PC-3 (cell line): ENCODE measurements at regions not wholly inside any gene's neighbourhood (a gene's known extent, or its start where the extent isn't known, plus 50 kb on each side); places are given as distances from the start of the nearest gene placed in this dataset.

Source experiments
- ATAC-seq: fragments of 200-7000 bp; cut with Tn5 transposase; 2 replicates; pipeline ENCODE4 v1.9.1; 2020; ENCODE audit warnings: mild to moderate bottlenecking, moderate library complexity
- BruUV-seq: library from RNA; stranded (reverse); fragments of 400-500 nt; replicated peaks from 2 replicates; lab custom pipeline; 2021; lab: Mats Ljungman, UMichigan
- CTCF ChIA-PET: fragments of 300-600 bp; sonication (Branson Sonifier 250); formaldehyde crosslinking; loops from one replicate; lab custom pipeline; 2022; ENCODE audit warnings: antibody characterized with exemption; lab: Charles Lee
- POLR2A ChIA-PET: fragments of 300-600 bp; sonication (Branson Sonifier 250); formaldehyde crosslinking; loops from one replicate; lab custom pipeline; 2022; ENCODE audit warnings: antibody characterized with exemption; ENCODE audit not compliant: unreplicated experiment; lab: Charles Lee
- DNase-seq: peaks from one replicate; pipeline ENCODE4 v3.0.0-alpha.2; 2015
- H2AFZ ChIP-seq: fragments of 300-600 bp; sonication (generic); 2 replicates; pipeline ENCODE4 v1.6.0; 2016; ENCODE audit warnings: antibody characterized with exemption, low read length
- H3F3A ChIP-seq: fragments of 300-600 bp; sonication (generic); one replicate; pipeline ENCODE4 v1.6.0; 2017; ENCODE audit warnings: antibody characterized with exemption, low read length, control low read depth, mild to moderate bottlenecking; ENCODE audit not compliant: unreplicated experiment
- H3K27ac ChIP-seq: fragments of 300-600 bp; sonication (generic); 2 replicates; pipeline ENCODE4 v1.5.1; 2016; ENCODE audit warnings: mild to moderate bottlenecking, low read length
- H3K27me3 ChIP-seq: fragments of 300-600 bp; sonication (generic); 2 replicates; pipeline ENCODE4 v1.6.1; 2016; ENCODE audit warnings: low read length, mixed read lengths
- H3K36me3 ChIP-seq: fragments of 300-600 bp; sonication (generic); 2 replicates; pipeline ENCODE4 v1.6.1; 2016; ENCODE audit warnings: low read depth, mixed run types, low read length, mixed read lengths
- H3K4me1 ChIP-seq: fragments of 300-600 bp; sonication (generic); 2 replicates; pipeline ENCODE4 v1.5.1; 2016; ENCODE audit warnings: low read length; ENCODE audit not compliant: insufficient read depth
- H3K4me2 ChIP-seq: fragments of 300-600 bp; sonication (generic); 2 replicates; pipeline ENCODE4 v1.6.0; 2016; ENCODE audit warnings: low read length
- H3K4me3 ChIP-seq: fragments of 300-600 bp; sonication (generic); 2 replicates; pipeline ENCODE4 v1.5.1; 2016; ENCODE audit warnings: mild to moderate bottlenecking, low read length, mixed read lengths
- H3K79me2 ChIP-seq: fragments of 300-600 bp; sonication (generic); 2 replicates; pipeline ENCODE4 v1.6.1; 2017; ENCODE audit warnings: low read length, mixed read lengths
- H3K9ac ChIP-seq: fragments of 300-600 bp; sonication (generic); 2 replicates; pipeline ENCODE4 v1.6.0; 2016; ENCODE audit warnings: mild to moderate bottlenecking, low read length
- H3K9me2 ChIP-seq: fragments of 300-600 bp; sonication (generic); replicated peaks from 2 replicates; pipeline ENCODE4 v1.6.1; 2016; ENCODE audit warnings: mixed run types, low read length, mixed read lengths
- H3K9me3 ChIP-seq: fragments of 300-600 bp; sonication (generic); 2 replicates; pipeline ENCODE4 v1.6.1; 2016; ENCODE audit warnings: low read length, mixed read lengths
- H4K20me1 ChIP-seq: fragments of 300-600 bp; sonication (generic); 2 replicates; pipeline ENCODE4 v1.6.1; 2016; ENCODE audit warnings: low read length, mixed read lengths
- EZH2 ChIP-seq: fragments of 300-600 bp; sonication (generic); IDR thresholded peaks from one replicate; pipeline ENCODE4 v1.6.1; 2017; ENCODE audit warnings: antibody characterized with exemption, mild to moderate bottlenecking, low read length; ENCODE audit not compliant: unreplicated experiment
- EZH2phosphoT487 ChIP-seq: fragments of 300-600 bp; sonication (generic); IDR thresholded peaks from 2 replicates; pipeline ENCODE4 v1.6.1; 2018; ENCODE audit warnings: mild to moderate bottlenecking, antibody characterized with exemption, low read length, borderline replicate concordance
- intact Hi-C: fragments of 100-400 bp; cut with micrococcal nuclease; formaldehyde crosslinking; loops from 2 replicates; pipeline ENCODE4 v1.9.0; 2023
- TF ChIP-seq, protein P1 (sequence below): fragments of 300-600 bp; sonication (generic); conservative IDR thresholded peaks from 2 replicates; pipeline ENCODE4 v1.5.1; 2017; ENCODE audit warnings: antibody characterized with exemption, low read depth, mild to moderate bottlenecking, low read length

DNA sequence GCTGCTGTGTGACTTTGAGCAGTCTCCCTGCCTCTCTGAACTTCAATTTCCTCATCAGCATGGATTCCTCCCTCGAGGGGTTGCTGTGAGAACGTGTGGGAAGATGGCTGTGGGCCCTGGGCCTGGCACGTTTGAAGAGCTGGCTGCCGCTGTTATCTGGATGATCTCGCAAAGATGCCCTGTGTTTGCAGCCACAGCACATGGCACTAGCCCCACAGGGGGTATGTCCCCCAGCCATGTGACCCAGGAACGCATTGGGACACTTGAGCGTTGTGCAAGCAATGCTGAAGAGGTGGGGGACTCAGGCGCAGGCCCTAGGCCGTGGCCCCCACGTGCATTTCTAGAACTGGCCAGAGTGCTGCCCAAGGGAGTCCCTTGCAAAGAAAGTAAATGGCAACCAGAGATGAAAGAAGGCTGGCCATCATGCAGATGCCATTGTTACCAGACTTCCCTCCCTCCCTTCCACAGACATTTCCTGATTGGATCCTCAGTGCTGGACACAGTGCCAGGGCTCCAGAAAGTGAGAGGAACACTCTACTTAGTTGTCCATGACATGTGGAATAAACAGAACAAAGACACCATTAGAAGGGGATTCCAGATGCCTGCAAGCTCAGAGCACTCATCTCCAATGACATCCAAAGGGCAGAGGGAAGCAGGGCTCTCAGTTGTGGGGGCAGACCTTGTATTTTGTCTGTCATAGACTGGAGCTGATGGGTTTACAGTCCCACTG lies 65.1 kb upstream of the NEURL1B start:
- H3K27me3 ChIP-seq = peaks cover 33% of the 10 kb centered on the region; the same call in 1 of the 2 replicates
- H3K4me3 ChIP-seq = no peak overlapping the region
- H3K36me3 ChIP-seq = no peaks in the 10 kb centered on the region
- H3K9ac ChIP-seq = no peak overlapping the region
- no peaks in the 10 kb centered on the region for H4K20me1 ChIP-seq
- intact Hi-C loops = no loop called here
- no peaks in the 10 kb centered on the region for H3F3A ChIP-seq
- DNase-seq (no peak), ATAC-seq (no peak)
- no TSS peak for BruUV-seq
- H3K9me3 ChIP-seq = no peaks in the 10 kb centered on the region
- no peak overlapping the region for H3K4me2 ChIP-seq
- H3K4me1 ChIP-seq = no peaks in the 10 kb centered on the region
- POLR2A ChIA-PET = no interaction called here
- TF ChIP-seq EZH2 = no peak
- TF ChIP-seq, protein P1, sequence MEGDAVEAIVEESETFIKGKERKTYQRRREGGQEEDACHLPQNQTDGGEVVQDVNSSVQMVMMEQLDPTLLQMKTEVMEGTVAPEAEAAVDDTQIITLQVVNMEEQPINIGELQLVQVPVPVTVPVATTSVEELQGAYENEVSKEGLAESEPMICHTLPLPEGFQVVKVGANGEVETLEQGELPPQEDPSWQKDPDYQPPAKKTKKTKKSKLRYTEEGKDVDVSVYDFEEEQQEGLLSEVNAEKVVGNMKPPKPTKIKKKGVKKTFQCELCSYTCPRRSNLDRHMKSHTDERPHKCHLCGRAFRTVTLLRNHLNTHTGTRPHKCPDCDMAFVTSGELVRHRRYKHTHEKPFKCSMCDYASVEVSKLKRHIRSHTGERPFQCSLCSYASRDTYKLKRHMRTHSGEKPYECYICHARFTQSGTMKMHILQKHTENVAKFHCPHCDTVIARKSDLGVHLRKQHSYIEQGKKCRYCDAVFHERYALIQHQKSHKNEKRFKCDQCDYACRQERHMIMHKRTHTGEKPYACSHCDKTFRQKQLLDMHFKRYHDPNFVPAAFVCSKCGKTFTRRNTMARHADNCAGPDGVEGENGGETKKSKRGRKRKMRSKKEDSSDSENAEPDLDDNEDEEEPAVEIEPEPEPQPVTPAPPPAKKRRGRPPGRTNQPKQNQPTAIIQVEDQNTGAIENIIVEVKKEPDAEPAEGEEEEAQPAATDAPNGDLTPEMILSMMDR = no peak
- no peak for TF ChIP-seq EZH2phosphoT487
- no peaks in the 10 kb centered on the region for H3K79me2 ChIP-seq
- H3K27ac ChIP-seq = no peak overlapping the region
- CTCF ChIA-PET = no interaction called here
- no peaks in the 10 kb centered on the region for H3K9me2 ChIP-seq
- no peak overlapping the region for H2AFZ ChIP-seq

DNA sequence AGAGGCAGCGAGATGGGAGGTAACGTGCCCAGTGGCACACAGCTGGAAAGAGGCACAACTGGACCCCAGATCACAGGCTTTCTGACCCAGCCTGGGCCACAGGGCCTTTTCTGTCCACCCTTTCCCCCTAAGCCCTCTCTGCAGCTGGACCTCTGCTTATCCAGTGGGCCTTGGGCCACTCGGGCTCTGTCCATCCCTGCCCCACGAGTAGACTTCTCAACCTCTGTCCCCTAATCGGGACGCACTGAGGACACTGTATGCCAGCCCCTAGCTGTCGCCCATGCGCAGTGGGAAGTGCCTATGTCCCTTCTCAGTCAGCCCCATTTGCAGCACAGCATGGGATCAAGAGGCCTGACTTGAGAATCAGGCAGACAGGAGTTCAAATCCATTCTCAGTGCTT lies 65.6 kb upstream of the NEURL1B start:
- Histone ChIP-seq H2AFZ (no peak overlapping the region), H3K4me3 (no peak overlapping the region), H3K9me3 (no peaks in the 10 kb centered on the region), H3F3A (no peaks in the 10 kb centered on the region), H4K20me1 (no peaks in the 10 kb centered on the region), H3K4me2 (no peak overlapping the region), H3K9ac (no peak overlapping the region), H3K4me1 (no peaks in the 10 kb centered on the region), H3K79me2 (no peaks in the 10 kb centered on the region), H3K27me3 (peaks cover 34% of the 10 kb centered on the region; the same call in 1 of the 2 replicates), H3K9me2 (no peaks in the 10 kb centered on the region), H3K27ac (no peak overlapping the region), H3K36me3 (no peaks in the 10 kb centered on the region)
- no peak for DNase-seq
- ATAC-seq = no peak
- no TSS peak for BruUV-seq
- ChIA-PET CTCF (no interaction called here), POLR2A (no interaction called here)
- intact Hi-C loops = no loop called here
- TF ChIP-seq EZH2phosphoT487 (no peak), EZH2 (no peak)
- TF ChIP-seq, protein P1 = no peak

DNA sequence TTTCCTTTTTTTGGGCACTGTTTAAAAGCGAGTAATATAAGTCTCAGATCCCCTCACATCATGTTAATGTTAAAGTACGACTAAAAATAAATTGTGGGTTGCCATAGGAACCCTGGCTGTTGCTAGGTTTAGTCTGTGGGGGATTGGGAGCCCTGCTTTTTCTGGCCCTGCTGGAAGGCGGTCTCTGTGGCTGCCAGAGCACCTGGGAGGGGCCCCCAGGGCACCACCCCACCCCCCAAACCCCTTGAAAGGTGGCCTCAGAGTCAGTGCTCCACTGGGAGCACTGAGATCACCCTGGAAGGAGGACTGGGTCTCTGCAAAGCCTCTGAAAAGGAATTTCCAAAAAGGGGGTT lies 66.2 kb upstream of the NEURL1B start:
- H3K79me2 ChIP-seq = no peaks in the 10 kb centered on the region
- ATAC-seq (no peak), DNase-seq (no peak)
- no peak overlapping the region for H3K27ac ChIP-seq
- no peak overlapping the region for H3K4me2 ChIP-seq
- no peaks in the 10 kb centered on the region for H3K9me2 ChIP-seq
- no peak overlapping the region for H2AFZ ChIP-seq
- H3K36me3 ChIP-seq = no peaks in the 10 kb centered on the region
- H3K4me1 ChIP-seq = no peaks in the 10 kb centered on the region
- no peak overlapping the region for H3K9ac ChIP-seq
- H3K4me3 ChIP-seq = no peak overlapping the region
- POLR2A ChIA-PET = no interaction called here
- 0 out of 2 replicates have a peak, but pooled peaks cover 32% of the 10 kb centered on the region for H3K27me3 ChIP-seq
- no peaks in the 10 kb centered on the region for H3K9me3 ChIP-seq
- CTCF ChIA-PET = no interaction called here
- no TSS peak for BruUV-seq
- TF ChIP-seq EZH2phosphoT487 (no peak), EZH2 (no peak)
- TF ChIP-seq, protein P1 = no peak
- intact Hi-C loops = no loop called here
- no peaks in the 10 kb centered on the region for H4K20me1 ChIP-seq
- H3F3A ChIP-seq = no peaks in the 10 kb centered on the region
